Fibroblast of skin of scalp (primary cell): ENCODE measurements at regions not wholly inside any gene's neighbourhood (a gene's known extent, or its start where the extent isn't known, plus 50 kb on each side); places are given as distances from the start of the nearest gene placed in this dataset.
"Not testable (repeated sequence)": the region's sequence is repeated elsewhere in the genome, so short reads cannot be mapped to it uniquely, and the experiment has no call there.

Source experiments
- DNase-seq: peaks from one replicate; pipeline ENCODE4 v3.0.0-alpha.2; 2013

- no peak for DNase-seq
Measured at GRCh38 chr4:15163284-15163645, 161.0 kb downstream of the CPEB2 start.

GRCh38 chr4:15164571-15164970 lies 162.3 kb downstream of the CPEB2 start:
- DNase-seq = peak; percentile 73

GRCh38 chr4:15167743-15168142 lies 165.5 kb downstream of the CPEB2 start:
- DNase-seq = no peak

- no peak for DNase-seq
Measured at GRCh38 chr4:15168759-15169158, 166.5 kb downstream of the CPEB2 start.

- DNase-seq = no peak
Measured at GRCh38 chr4:15171725-15172124, 169.4 kb downstream of the CPEB2 start.

- no peak for DNase-seq
Measured at GRCh38 chr4:15173251-15173650, 171.0 kb downstream of the CPEB2 start.

GRCh38 chr4:15174168-15174567 lies 171.9 kb downstream of the CPEB2 start:
- DNase-seq = not testable (repeated sequence)

GRCh38 chr4:15179842-15180241 lies 177.6 kb downstream of the CPEB2 start:
- DNase-seq = not testable (repeated sequence)

GRCh38 chr4:15182600-15183220 lies 180.4 kb downstream of the CPEB2 start:
- peak; percentile 36 for DNase-seq

- peak; percentile 88 for DNase-seq
Measured at GRCh38 chr4:15186149-15186548, 183.9 kb downstream of the CPEB2 start.

- DNase-seq = peak; percentile 69
Measured at GRCh38 chr4:15186806-15187205, 184.5 kb downstream of the CPEB2 start.

GRCh38 chr4:15188605-15189539 lies 186.6 kb downstream of the CPEB2 start:
- no peak for DNase-seq

- DNase-seq = no peak
Measured at GRCh38 chr4:15194520-15194919, 192.2 kb downstream of the CPEB2 start.

- DNase-seq = peak; percentile 54
Measured at GRCh38 chr4:15197005-15197404, 194.7 kb downstream of the CPEB2 start.

GRCh38 chr4:15198070-15198727 lies 195.9 kb downstream of the CPEB2 start:
- DNase-seq = peak; percentile 77

- no peak for DNase-seq
Measured at GRCh38 chr4:15201782-15202181, 199.5 kb downstream of the CPEB2 start.

- no peak for DNase-seq
Measured at GRCh38 chr4:15202481-15202880, 200.2 kb downstream of the CPEB2 start.

GRCh38 chr4:15206526-15206925 lies 204.2 kb downstream of the CPEB2 start:
- not testable (repeated sequence) for DNase-seq

- DNase-seq = peak; percentile 76
Measured at GRCh38 chr4:15213302-15213970, 211.2 kb downstream of the CPEB2 start.

GRCh38 chr4:15215109-15215508 lies 212.7 kb upstream of the C1QTNF7 start:
- no peak for DNase-seq

- DNase-seq = no peak
Measured at GRCh38 chr4:15226203-15226602, 201.6 kb upstream of the C1QTNF7 start.

GRCh38 chr4:15231265-15232091 lies 196.4 kb upstream of the C1QTNF7 start:
- peak; percentile 88 for DNase-seq
